ENCODE measurements at regions not wholly inside any gene's neighbourhood (a gene's known extent, or its start where the extent isn't known, plus 50 kb on each side); places are given as distances from the start of the nearest gene placed in this dataset.
"Not testable (repeated sequence)": the region's sequence is repeated elsewhere in the genome, so short reads cannot be mapped to it uniquely, and the experiment has no call there.

GRCh38 chr9:75775966-75776691 lies 114.3 kb upstream of the PCSK5 start:
- no peak for DNase-seq

- no peak for DNase-seq
These were observed 110.3 kb upstream of the PCSK5 start for GRCh38 chr9:75780185-75780584.

- DNase-seq: no peak
These were observed 102.4 kb upstream of the PCSK5 start for GRCh38 chr9:75788006-75788634.

GRCh38 chr9:75797085-75797580 lies 93.3 kb upstream of the PCSK5 start:
- DNase-seq: no peak

GRCh38 chr9:75798505-75798904 lies 92.0 kb upstream of the PCSK5 start:
- no peak for DNase-seq

- DNase-seq: no peak
These were observed 87.3 kb upstream of the PCSK5 start for GRCh38 chr9:75803130-75803529.

GRCh38 chr9:75810063-75810462 lies 80.4 kb upstream of the PCSK5 start:
- no peak for DNase-seq

- DNase-seq: no peak
These were observed 78.8 kb upstream of the PCSK5 start for GRCh38 chr9:75811692-75812091.

- DNase-seq: no peak
These were observed 78.3 kb upstream of the PCSK5 start for GRCh38 chr9:75812141-75812540.

- no peak for DNase-seq
These were observed 75.8 kb upstream of the PCSK5 start for GRCh38 chr9:75814667-75815066.

GRCh38 chr9:75820471-75821115 lies 69.9 kb upstream of the PCSK5 start:
- DNase-seq: not testable (repeated sequence)

GRCh38 chr9:75823151-75823550 lies 67.3 kb upstream of the PCSK5 start:
- no peak for DNase-seq

GRCh38 chr9:75824816-75825568 lies 65.5 kb upstream of the PCSK5 start:
- no peak for DNase-seq

GRCh38 chr9:75826314-75826713 lies 64.2 kb upstream of the PCSK5 start:
- DNase-seq: no peak

- DNase-seq: no peak
These were observed 60.2 kb upstream of the PCSK5 start for GRCh38 chr9:75830303-75830702.

- DNase-seq: no peak
These were observed 56.7 kb upstream of the PCSK5 start for GRCh38 chr9:75833778-75834177.

GRCh38 chr9:75834878-75835277 lies 55.6 kb upstream of the PCSK5 start:
- DNase-seq: no peak
